ENCODE measurements at regions not wholly inside any gene's neighbourhood (a gene's known extent, or its start where the extent isn't known, plus 50 kb on each side); places are given as distances from the start of the nearest gene placed in this dataset.

- TF ChIP-seq, protein P1, sequence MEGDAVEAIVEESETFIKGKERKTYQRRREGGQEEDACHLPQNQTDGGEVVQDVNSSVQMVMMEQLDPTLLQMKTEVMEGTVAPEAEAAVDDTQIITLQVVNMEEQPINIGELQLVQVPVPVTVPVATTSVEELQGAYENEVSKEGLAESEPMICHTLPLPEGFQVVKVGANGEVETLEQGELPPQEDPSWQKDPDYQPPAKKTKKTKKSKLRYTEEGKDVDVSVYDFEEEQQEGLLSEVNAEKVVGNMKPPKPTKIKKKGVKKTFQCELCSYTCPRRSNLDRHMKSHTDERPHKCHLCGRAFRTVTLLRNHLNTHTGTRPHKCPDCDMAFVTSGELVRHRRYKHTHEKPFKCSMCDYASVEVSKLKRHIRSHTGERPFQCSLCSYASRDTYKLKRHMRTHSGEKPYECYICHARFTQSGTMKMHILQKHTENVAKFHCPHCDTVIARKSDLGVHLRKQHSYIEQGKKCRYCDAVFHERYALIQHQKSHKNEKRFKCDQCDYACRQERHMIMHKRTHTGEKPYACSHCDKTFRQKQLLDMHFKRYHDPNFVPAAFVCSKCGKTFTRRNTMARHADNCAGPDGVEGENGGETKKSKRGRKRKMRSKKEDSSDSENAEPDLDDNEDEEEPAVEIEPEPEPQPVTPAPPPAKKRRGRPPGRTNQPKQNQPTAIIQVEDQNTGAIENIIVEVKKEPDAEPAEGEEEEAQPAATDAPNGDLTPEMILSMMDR (conservative IDR thresholded peaks at IDR 0.05 in 1 of 2, IDR thresholded peaks at IDR 0.05 in 1 of 2; ENCODE audit: low read depth in 1 of 2, low read length in 2 of 2) = no peak
- TF ChIP-seq EZH2 (IDR thresholded peaks at IDR 0.05; ENCODE audit: low read length, missing control alignments) = no peak
Observed at GRCh38 chr2:238696786-238697185, 151.1 kb upstream of the TWIST2 start.

Data from fibroblast of lung (primary cell).